HEK293 (cell line): ENCODE measurements at regions not wholly inside any gene's neighbourhood (a gene's known extent, or its start where the extent isn't known, plus 50 kb on each side); places are given as distances from the start of the nearest gene placed in this dataset.

Experiments
- CTCF ChIA-PET: fragments of 350-600 bp; formaldehyde crosslinking; extraction: SDS; loops from one replicate; lab custom pipeline; 2021; ENCODE audit warnings: antibody characterized with exemption; lab: Yijun Ruan, JAX
- POLR2A ChIA-PET: fragments of 300-600 bp; formaldehyde crosslinking; extraction: SDS; loops from one replicate; lab custom pipeline; 2020; ENCODE audit warnings: antibody characterized with exemption, inconsistent platforms; lab: Yijun Ruan, JAX
- H3K27ac ChIP-seq: fragments of 200-500 bp; sonication (Bioruptor generic); 2 replicates; pipeline ENCODE4 v1.5.1; 2014; ENCODE audit warnings: low read depth, low read length, control low read depth, inconsistent platforms; ENCODE audit errors: extremely low read depth
- H3K36me3 ChIP-seq, 2 experiments: fragments of 200-500 bp in 1 of 2; sonication (Bioruptor generic) in 1 of 2; 1 replicate in 1 of 2; 2 replicates in 1 of 2; pipeline ENCODE4 v1.5.1; 2014 to 2017; ENCODE audit warnings: inconsistent platforms in 2 of 2, low read length in 2 of 2; ENCODE audit not compliant: control insufficient read depth in 2 of 2, insufficient read depth in 1 of 2
- H3K4me1 ChIP-seq: fragments of 200-500 bp; sonication (Bioruptor generic); 2 replicates; pipeline ENCODE4 v1.5.1; 2014; ENCODE audit warnings: mild to moderate bottlenecking, low read length, inconsistent platforms; ENCODE audit not compliant: control insufficient read depth, insufficient read depth
- H3K4me3 ChIP-seq: 2 replicates; pipeline ENCODE4 v1.5.1; 2011; ENCODE audit warnings: low read depth, mild to moderate bottlenecking, control low read depth, low read length, moderate library complexity
- H3K9me3 ChIP-seq: fragments of 200-500 bp; sonication (Bioruptor generic); 2 replicates; pipeline ENCODE4 v1.5.1; 2014; ENCODE audit warnings: low read depth, low read length, inconsistent platforms; ENCODE audit not compliant: control insufficient read depth, insufficient read depth
- OVOL3 ChIP-seq: fragments of 450-650 bp; formaldehyde crosslinking; IDR thresholded peaks from 2 replicates; pipeline ENCODE4 v1.5.1; 2016; ENCODE audit warnings: missing biosample characterization, missing genetic modification characterization
- SETDB1 ChIP-seq: IDR thresholded peaks from one replicate; pipeline ENCODE4 v1.6.1; 2017; ENCODE audit warnings: mild to moderate bottlenecking, low read length, moderate library complexity, mixed read lengths; ENCODE audit not compliant: insufficient read length
- ZBTB20 ChIP-seq: fragments of 450-650 bp; formaldehyde crosslinking; IDR thresholded peaks from 2 replicates; pipeline ENCODE4 v1.5.1; 2016; ENCODE audit warnings: missing biosample characterization, missing genetic modification characterization
- ZNF155 ChIP-seq: fragments of 450-650 bp; formaldehyde crosslinking; IDR thresholded peaks from 2 replicates; pipeline ENCODE4 v1.5.1; 2016; ENCODE audit warnings: missing biosample characterization, missing genetic modification characterization
- ZNF23 ChIP-seq: fragments of 450-650 bp; formaldehyde crosslinking; IDR thresholded peaks from 2 replicates; pipeline ENCODE4 v1.5.1; 2016; ENCODE audit warnings: missing biosample characterization, missing genetic modification characterization, borderline replicate concordance
- ZNF311 ChIP-seq: fragments of 450-650 bp; formaldehyde crosslinking; IDR thresholded peaks from 2 replicates; pipeline ENCODE4 v1.5.1; 2017; ENCODE audit warnings: missing biosample characterization, missing genetic modification characterization, borderline replicate concordance
- ZNF433 ChIP-seq: fragments of 450-650 bp; formaldehyde crosslinking; IDR thresholded peaks from 2 replicates; pipeline ENCODE4 v1.5.1; 2016; ENCODE audit warnings: missing biosample characterization, missing genetic modification characterization, low read depth
- ZNF510 ChIP-seq: fragments of 450-650 bp; formaldehyde crosslinking; IDR thresholded peaks from 2 replicates; pipeline ENCODE4 v1.5.1; 2018; ENCODE audit warnings: mild to moderate bottlenecking, missing genetic modification characterization, missing biosample characterization; ENCODE audit not compliant: insufficient replicate concordance
- ZNF664 ChIP-seq: fragments of 450-650 bp; formaldehyde crosslinking; IDR thresholded peaks from 2 replicates; pipeline ENCODE4 v1.5.1; 2016; ENCODE audit warnings: missing biosample characterization, missing genetic modification characterization
- ZNF76 ChIP-seq: fragments of 450-650 bp; formaldehyde crosslinking; IDR thresholded peaks from 2 replicates; pipeline ENCODE4; 2016; ENCODE audit warnings: low read depth, missing biosample characterization, missing genetic modification characterization, borderline replicate concordance
- ZSCAN23 ChIP-seq: fragments of 450-650 bp; formaldehyde crosslinking; IDR thresholded peaks from 2 replicates; pipeline ENCODE4 v1.5.1; 2016; ENCODE audit warnings: missing biosample characterization, missing genetic modification characterization
- TF ChIP-seq, protein P1 (sequence below): fragments of 450-650 bp; formaldehyde crosslinking; IDR thresholded peaks from 2 replicates; pipeline ENCODE4 v1.5.1; 2017; ENCODE audit warnings: missing biosample characterization, missing genetic modification characterization
- TF ChIP-seq, protein P2 (sequence below): fragments of 450-650 bp; formaldehyde crosslinking; IDR thresholded peaks from 2 replicates; pipeline ENCODE4 v1.5.1; 2016; ENCODE audit warnings: missing biosample characterization, missing genetic modification characterization
- TF ChIP-seq, protein P3 (sequence below): fragments of 450-650 bp; formaldehyde crosslinking; IDR thresholded peaks from 2 replicates; pipeline ENCODE4 v1.5.1; 2016; ENCODE audit warnings: missing biosample characterization, missing genetic modification characterization
- TF ChIP-seq, protein P4 (sequence below): fragments of 450-650 bp; IDR thresholded peaks from 2 replicates; pipeline ENCODE4 v1.5.1; 2018; ENCODE audit warnings: missing biosample characterization, missing genetic modification characterization
- TF ChIP-seq, protein P5 (sequence below): fragments of 450-650 bp; formaldehyde crosslinking; conservative IDR thresholded peaks from 2 replicates; pipeline ENCODE4 v1.5.1; 2016; ENCODE audit warnings: low read depth, missing biosample characterization, missing genetic modification characterization
- TF ChIP-seq, protein P6 (sequence below): fragments of 450-650 bp; formaldehyde crosslinking; IDR thresholded peaks from 2 replicates; pipeline ENCODE4 v1.5.1; 2017; ENCODE audit warnings: missing biosample characterization, mild to moderate bottlenecking, missing genetic modification characterization, moderate library complexity

DNA sequence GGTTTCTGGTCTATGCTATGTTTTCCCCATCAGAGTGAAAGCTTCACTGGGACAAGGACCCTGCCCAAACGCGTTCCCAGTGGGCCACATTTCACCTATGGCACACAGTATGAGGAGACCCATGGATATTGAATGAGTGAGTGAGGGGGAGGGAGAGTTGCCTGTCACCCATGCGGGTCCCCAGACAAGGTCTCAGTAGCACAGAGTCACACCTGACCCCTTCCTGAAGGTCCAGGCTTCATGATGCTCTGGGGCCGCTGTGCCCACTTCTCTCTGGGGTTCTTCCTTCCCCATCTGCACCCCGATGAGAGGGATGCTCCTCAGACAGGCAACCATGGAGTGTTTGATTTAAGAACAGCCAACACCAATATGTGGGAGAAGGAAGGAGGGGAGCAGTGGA lies 72.3 kb upstream of the CSF3R start (continued):
- TF ChIP-seq, protein P1, sequence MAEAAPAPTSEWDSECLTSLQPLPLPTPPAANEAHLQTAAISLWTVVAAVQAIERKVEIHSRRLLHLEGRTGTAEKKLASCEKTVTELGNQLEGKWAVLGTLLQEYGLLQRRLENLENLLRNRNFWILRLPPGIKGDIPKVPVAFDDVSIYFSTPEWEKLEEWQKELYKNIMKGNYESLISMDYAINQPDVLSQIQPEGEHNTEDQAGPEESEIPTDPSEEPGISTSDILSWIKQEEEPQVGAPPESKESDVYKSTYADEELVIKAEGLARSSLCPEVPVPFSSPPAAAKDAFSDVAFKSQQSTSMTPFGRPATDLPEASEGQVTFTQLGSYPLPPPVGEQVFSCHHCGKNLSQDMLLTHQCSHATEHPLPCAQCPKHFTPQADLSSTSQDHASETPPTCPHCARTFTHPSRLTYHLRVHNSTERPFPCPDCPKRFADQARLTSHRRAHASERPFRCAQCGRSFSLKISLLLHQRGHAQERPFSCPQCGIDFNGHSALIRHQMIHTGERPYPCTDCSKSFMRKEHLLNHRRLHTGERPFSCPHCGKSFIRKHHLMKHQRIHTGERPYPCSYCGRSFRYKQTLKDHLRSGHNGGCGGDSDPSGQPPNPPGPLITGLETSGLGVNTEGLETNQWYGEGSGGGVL, result no peak
- TF ChIP-seq ZNF23 (tag by site-specific recombination) (no peak), ZNF76 (tag by site-specific recombination) (no peak), ZNF311 (no peak), SETDB1 (no peak)
- TF ChIP-seq, protein P2, sequence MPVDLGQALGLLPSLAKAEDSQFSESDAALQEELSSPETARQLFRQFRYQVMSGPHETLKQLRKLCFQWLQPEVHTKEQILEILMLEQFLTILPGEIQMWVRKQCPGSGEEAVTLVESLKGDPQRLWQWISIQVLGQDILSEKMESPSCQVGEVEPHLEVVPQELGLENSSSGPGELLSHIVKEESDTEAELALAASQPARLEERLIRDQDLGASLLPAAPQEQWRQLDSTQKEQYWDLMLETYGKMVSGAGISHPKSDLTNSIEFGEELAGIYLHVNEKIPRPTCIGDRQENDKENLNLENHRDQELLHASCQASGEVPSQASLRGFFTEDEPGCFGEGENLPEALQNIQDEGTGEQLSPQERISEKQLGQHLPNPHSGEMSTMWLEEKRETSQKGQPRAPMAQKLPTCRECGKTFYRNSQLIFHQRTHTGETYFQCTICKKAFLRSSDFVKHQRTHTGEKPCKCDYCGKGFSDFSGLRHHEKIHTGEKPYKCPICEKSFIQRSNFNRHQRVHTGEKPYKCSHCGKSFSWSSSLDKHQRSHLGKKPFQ (tag by site-specific recombination), result no peak
- TF ChIP-seq, protein P3, sequence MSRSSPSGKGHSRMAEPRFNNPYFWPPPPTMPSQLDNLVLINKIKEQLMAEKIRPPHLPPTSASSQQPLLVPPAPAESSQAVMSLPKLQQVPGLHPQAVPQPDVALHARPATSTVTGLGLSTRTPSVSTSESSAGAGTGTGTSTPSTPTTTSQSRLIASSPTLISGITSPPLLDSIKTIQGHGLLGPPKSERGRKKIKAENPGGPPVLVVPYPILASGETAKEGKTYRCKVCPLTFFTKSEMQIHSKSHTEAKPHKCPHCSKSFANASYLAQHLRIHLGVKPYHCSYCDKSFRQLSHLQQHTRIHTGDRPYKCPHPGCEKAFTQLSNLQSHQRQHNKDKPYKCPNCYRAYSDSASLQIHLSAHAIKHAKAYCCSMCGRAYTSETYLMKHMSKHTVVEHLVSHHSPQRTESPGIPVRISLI, result no peak
- TF ChIP-seq, protein P4, sequence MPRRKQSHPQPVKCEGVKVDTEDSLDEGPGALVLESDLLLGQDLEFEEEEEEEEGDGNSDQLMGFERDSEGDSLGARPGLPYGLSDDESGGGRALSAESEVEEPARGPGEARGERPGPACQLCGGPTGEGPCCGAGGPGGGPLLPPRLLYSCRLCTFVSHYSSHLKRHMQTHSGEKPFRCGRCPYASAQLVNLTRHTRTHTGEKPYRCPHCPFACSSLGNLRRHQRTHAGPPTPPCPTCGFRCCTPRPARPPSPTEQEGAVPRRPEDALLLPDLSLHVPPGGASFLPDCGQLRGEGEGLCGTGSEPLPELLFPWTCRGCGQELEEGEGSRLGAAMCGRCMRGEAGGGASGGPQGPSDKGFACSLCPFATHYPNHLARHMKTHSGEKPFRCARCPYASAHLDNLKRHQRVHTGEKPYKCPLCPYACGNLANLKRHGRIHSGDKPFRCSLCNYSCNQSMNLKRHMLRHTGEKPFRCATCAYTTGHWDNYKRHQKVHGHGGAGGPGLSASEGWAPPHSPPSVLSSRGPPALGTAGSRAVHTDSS (tag by site-specific recombination), result no peak

DNA sequence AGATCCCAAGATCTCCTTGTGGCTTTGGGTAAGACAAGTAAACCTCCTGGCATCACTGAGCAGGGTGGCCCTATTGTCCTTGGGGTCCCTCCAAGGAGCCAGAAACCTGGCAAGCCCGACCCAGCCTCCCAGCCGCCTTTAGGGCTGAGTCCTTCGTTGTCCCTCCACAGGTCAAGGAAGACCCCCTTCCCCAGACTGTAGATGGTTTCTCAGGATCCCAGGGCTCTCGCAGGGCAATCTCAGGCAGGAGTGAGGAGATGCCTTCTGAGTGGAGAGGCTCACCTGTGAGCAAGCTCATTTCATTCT lies 71.6 kb upstream of the CSF3R start:
- no peaks in the 10 kb centered on the region for H3K9me3 ChIP-seq
- CTCF ChIA-PET, result interaction anchor here (0.6 to 5.1 kb wide), 10 partner anchors 8 to 904 kb away, joined by 3 to 18 read pairs (median 4); no protein-coding TSS in a partner anchor
- TF ChIP-seq ZNF510 (tag by site-specific recombination) (no peak), ZNF155 (no peak), ZNF76 (tag by site-specific recombination) (no peak), ZNF664 (no peak), ZNF433 (tag by site-specific recombination) (no peak), ZSCAN23 (tag by site-specific recombination) (no peak), OVOL3 (tag by site-specific recombination) (no peak), ZBTB20 (tag by site-specific recombination) (no peak)
- TF ChIP-seq, protein P5, sequence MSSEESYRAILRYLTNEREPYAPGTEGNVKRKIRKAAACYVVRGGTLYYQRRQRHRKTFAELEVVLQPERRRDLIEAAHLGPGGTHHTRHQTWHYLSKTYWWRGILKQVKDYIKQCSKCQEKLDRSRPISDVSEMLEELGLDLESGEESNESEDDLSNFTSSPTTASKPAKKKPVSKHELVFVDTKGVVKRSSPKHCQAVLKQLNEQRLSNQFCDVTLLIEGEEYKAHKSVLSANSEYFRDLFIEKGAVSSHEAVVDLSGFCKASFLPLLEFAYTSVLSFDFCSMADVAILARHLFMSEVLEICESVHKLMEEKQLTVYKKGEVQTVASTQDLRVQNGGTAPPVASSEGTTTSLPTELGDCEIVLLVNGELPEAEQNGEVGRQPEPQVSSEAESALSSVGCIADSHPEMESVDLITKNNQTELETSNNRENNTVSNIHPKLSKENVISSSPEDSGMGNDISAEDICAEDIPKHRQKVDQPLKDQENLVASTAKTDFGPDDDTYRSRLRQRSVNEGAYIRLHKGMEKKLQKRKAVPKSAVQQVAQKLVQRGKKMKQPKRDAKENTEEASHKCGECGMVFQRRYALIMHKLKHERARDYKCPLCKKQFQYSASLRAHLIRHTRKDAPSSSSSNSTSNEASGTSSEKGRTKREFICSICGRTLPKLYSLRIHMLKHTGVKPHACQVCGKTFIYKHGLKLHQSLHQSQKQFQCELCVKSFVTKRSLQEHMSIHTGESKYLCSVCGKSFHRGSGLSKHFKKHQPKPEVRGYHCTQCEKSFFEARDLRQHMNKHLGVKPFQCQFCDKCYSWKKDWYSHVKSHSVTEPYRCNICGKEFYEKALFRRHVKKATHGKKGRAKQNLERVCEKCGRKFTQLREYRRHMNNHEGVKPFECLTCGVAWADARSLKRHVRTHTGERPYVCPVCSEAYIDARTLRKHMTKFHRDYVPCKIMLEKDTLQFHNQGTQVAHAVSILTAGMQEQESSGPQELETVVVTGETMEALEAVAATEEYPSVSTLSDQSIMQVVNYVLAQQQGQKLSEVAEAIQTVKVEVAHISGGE, result no peak
- TF ChIP-seq, protein P6, sequence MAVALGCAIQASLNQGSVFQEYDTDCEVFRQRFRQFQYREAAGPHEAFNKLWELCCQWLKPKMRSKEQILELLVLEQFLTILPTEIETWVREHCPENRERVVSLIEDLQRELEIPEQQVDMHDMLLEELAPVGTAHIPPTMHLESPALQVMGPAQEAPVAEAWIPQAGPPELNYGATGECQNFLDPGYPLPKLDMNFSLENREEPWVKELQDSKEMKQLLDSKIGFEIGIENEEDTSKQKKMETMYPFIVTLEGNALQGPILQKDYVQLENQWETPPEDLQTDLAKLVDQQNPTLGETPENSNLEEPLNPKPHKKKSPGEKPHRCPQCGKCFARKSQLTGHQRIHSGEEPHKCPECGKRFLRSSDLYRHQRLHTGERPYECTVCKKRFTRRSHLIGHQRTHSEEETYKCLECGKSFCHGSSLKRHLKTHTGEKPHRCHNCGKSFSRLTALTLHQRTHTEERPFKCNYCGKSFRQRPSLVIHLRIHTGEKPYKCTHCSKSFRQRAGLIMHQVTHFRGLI (tag by site-specific recombination), result no peak
- no peak overlapping the region for H3K27ac ChIP-seq
- H3K4me1 ChIP-seq, result no peaks in the 10 kb centered on the region
- POLR2A ChIA-PET, result no interaction called here
- no peak overlapping the region for H3K4me3 ChIP-seq
- H3K36me3 ChIP-seq, result no peaks in the 10 kb centered on the region
